ENCODE measurements at regions not wholly inside any gene's neighbourhood (a gene's known extent, or its start where the extent isn't known, plus 50 kb on each side); places are given as distances from the start of the nearest gene placed in this dataset.

DNA sequence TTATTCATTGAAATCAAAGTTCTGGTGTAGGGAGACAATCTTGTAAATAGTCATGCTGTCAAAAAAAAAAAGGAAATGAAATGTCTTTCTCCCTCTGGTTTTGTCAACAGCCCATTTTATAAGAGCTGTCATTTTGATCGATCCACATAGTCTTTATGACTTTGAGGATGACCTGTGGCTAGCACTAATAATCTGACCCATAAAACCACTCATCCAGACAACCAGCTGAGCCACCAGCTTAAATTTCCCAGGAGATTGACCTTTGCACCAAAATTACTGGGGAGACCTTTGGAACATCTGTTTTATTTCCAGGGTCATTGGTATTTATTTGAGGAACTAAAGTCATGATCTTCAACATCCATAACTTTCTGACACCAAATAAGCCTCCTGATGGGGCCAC, 98.5 kb upstream of the MME start:
- TF ChIP-seq, protein P1, sequence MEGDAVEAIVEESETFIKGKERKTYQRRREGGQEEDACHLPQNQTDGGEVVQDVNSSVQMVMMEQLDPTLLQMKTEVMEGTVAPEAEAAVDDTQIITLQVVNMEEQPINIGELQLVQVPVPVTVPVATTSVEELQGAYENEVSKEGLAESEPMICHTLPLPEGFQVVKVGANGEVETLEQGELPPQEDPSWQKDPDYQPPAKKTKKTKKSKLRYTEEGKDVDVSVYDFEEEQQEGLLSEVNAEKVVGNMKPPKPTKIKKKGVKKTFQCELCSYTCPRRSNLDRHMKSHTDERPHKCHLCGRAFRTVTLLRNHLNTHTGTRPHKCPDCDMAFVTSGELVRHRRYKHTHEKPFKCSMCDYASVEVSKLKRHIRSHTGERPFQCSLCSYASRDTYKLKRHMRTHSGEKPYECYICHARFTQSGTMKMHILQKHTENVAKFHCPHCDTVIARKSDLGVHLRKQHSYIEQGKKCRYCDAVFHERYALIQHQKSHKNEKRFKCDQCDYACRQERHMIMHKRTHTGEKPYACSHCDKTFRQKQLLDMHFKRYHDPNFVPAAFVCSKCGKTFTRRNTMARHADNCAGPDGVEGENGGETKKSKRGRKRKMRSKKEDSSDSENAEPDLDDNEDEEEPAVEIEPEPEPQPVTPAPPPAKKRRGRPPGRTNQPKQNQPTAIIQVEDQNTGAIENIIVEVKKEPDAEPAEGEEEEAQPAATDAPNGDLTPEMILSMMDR (conservative IDR thresholded peaks at IDR 0.05): no peak
- no peak for TF ChIP-seq EZH2 (IDR thresholded peaks at IDR 0.05; ENCODE audit: low read depth)

All from PC-9 (cell line).